H1 (cell line): ENCODE measurements at regions not wholly inside any gene's neighbourhood (a gene's known extent, or its start where the extent isn't known, plus 50 kb on each side); places are given as distances from the start of the nearest gene placed in this dataset.

Experiments used
- CTCF ChIA-PET: fragments of 300-600 bp; sonication (Branson Sonifier 250); formaldehyde crosslinking; loops from one replicate; lab custom pipeline; 2021; ENCODE audit not compliant: partially characterized antibody; lab: Charles Lee
- POLR2A ChIA-PET: fragments of 300-600 bp; sonication (Branson Sonifier 250); formaldehyde crosslinking; loops from one replicate; lab custom pipeline; 2021; ENCODE audit warnings: inconsistent platforms; ENCODE audit not compliant: partially characterized antibody; lab: Charles Lee
- DNase-seq, 2 experiments: peaks; one replicate each; pipeline versions ENCODE4 v3.0.0 to v3.0.0-alpha.2; 2010 to 2022; ENCODE audit warnings: low spot score in 2 of 2, low read depth in 1 of 2, mixed read lengths in 1 of 2
- FAIRE-seq: peaks from 2 replicates; lab custom pipeline; 2011; peaks lifted over from hg19 to GRCh38; lab: Jason Lieb, UNC
- H2AFZ ChIP-seq: 2 replicates; pipeline ENCODE4 v1.8.1; 2012; ENCODE audit warnings: low read length, inconsistent platforms
- H2AK5ac ChIP-seq: 2 replicates; pipeline ENCODE4 v1.6.1; 2013; ENCODE audit warnings: low read depth, low read length
- H2BK120ac ChIP-seq: replicated peaks from 2 replicates; pipeline ENCODE3; 2013; ENCODE audit warnings: low read depth, low read length, inconsistent platforms
- H2BK12ac ChIP-seq: 2 replicates; pipeline ENCODE4 v1.6.1; 2013; ENCODE audit warnings: low read depth, low read length
- H2BK15ac ChIP-seq: 2 replicates; pipeline ENCODE4 v1.6.1; 2013; ENCODE audit warnings: low read length
- H2BK20ac ChIP-seq: 2 replicates; pipeline ENCODE4 v1.6.1; 2013; ENCODE audit warnings: low read length
- H2BK5ac ChIP-seq: 2 replicates; pipeline ENCODE4 v1.6.1; 2013; ENCODE audit warnings: low read depth, low read length
- H3K14ac ChIP-seq: 2 replicates; pipeline ENCODE4 v1.6.1; 2013; ENCODE audit warnings: inconsistent platforms; ENCODE audit not compliant: insufficient read length
- H3K18ac ChIP-seq: 2 replicates; pipeline ENCODE4 v1.6.1; 2013; ENCODE audit warnings: low read length; ENCODE audit errors: extremely low read depth
- H3K23ac ChIP-seq: 2 replicates; pipeline ENCODE4 v1.6.1; 2013; ENCODE audit warnings: inconsistent platforms; ENCODE audit not compliant: insufficient read length
- H3K23me2 ChIP-seq: 2 replicates; pipeline ENCODE4 v1.6.1; 2013; ENCODE audit warnings: low read depth, low read length
- H3K27ac ChIP-seq: 2 replicates; pipeline ENCODE4 v1.6.1; 2011; ENCODE audit warnings: low read depth, low read length, inconsistent platforms
- H3K27me3 ChIP-seq, 4 experiments: replicated peaks in 1 of 4; 1 replicate in 1 of 4; 2 replicates in 3 of 4; pipeline versions ENCODE4 v1.6.1 to v1.8.1; 2011 to 2013; ENCODE audit warnings: low read length in 3 of 4, mild to moderate bottlenecking in 3 of 4, inconsistent platforms in 2 of 4, mixed read lengths in 2 of 4, moderate library complexity in 1 of 4; ENCODE audit not compliant: control insufficient read depth in 3 of 4, insufficient read depth in 3 of 4; ENCODE audit errors: extremely low read depth in 1 of 4
- H3K36me3 ChIP-seq, 4 experiments: 2 replicates each; pipeline versions ENCODE4 v1.6.1 to v1.8.1; 2011 to 2013; ENCODE audit warnings: mild to moderate bottlenecking in 4 of 4, low read length in 3 of 4, moderate library complexity in 2 of 4, control low read depth in 1 of 4, inconsistent platforms in 1 of 4; ENCODE audit not compliant: insufficient read depth in 4 of 4, control insufficient read depth in 2 of 4
- H3K4ac ChIP-seq: replicated peaks from 2 replicates; pipeline ENCODE3; 2013; ENCODE audit warnings: low read length, low read depth, mixed read lengths, inconsistent platforms; ENCODE audit not compliant: insufficient read length
- H3K4me1 ChIP-seq, 4 experiments: replicated peaks in 1 of 4; 1 replicate in 1 of 4; 2 replicates in 3 of 4; pipeline versions ENCODE4 v1.6.1 to v1.8.1; 2011 to 2013; ENCODE audit warnings: low read length in 3 of 4, inconsistent platforms in 2 of 4, mixed read lengths in 1 of 4; ENCODE audit not compliant: insufficient read depth in 4 of 4, control insufficient read depth in 3 of 4
- H3K4me2 ChIP-seq, 2 experiments: 2 replicates each; pipeline versions ENCODE4 v1.6.1 to v1.8.1; 2011 to 2013; ENCODE audit warnings: low read depth in 2 of 2, low read length in 2 of 2, control low read depth in 1 of 2, inconsistent platforms in 1 of 2, mild to moderate bottlenecking in 1 of 2; ENCODE audit not compliant: insufficient read depth in 1 of 2
- H3K4me3 ChIP-seq, 4 experiments: fragments of 200-600, 300-600 bp in 1 of 4; sonication (generic), shearing (Covaris generic), sonication (Bioruptor Twin) in 1 of 4; 2 replicates each; pipeline versions ENCODE4 v1.5.1 to v1.8.1; 2011 to 2016; ENCODE audit warnings: low read length in 4 of 4, low read depth in 3 of 4, control low read depth in 2 of 4, inconsistent platforms in 2 of 4, mild to moderate bottlenecking in 2 of 4, mixed read lengths in 1 of 4, moderate library complexity in 1 of 4; ENCODE audit not compliant: insufficient read depth in 2 of 4; ENCODE audit errors: extremely low read depth in 1 of 4
- H3K56ac ChIP-seq: replicated peaks from 2 replicates; pipeline ENCODE3; 2013; ENCODE audit warnings: low read depth, mild to moderate bottlenecking, mixed read lengths, low read length, inconsistent platforms; ENCODE audit not compliant: insufficient read length
- H3K79me1 ChIP-seq: 2 replicates; pipeline ENCODE4 v1.6.1; 2013; ENCODE audit warnings: low read depth, low read length, control low read depth
- H3K79me2 ChIP-seq, 2 experiments: 2 replicates each; pipeline versions ENCODE4 v1.6.1 to v1.8.1; 2012 to 2013; ENCODE audit warnings: low read length in 2 of 2, mild to moderate bottlenecking in 2 of 2, inconsistent platforms in 1 of 2; ENCODE audit not compliant: insufficient read depth in 2 of 2, control insufficient read depth in 1 of 2
- H3K9ac ChIP-seq, 4 experiments: replicated peaks in 1 of 4; 1 replicate in 1 of 4; 2 replicates in 3 of 4; pipeline versions ENCODE4 v1.6.1 to v1.8.1; 2011 to 2013; ENCODE audit warnings: low read depth in 3 of 4, low read length in 3 of 4, control low read depth in 2 of 4, mild to moderate bottlenecking in 2 of 4, moderate library complexity in 2 of 4, inconsistent platforms in 1 of 4; ENCODE audit errors: extremely low read depth in 1 of 4
- H3K9me3 ChIP-seq, 2 experiments: 2 replicates each; pipeline versions ENCODE4 v1.6.1 to v1.8.1; 2012 to 2013; ENCODE audit warnings: mild to moderate bottlenecking in 2 of 2, moderate library complexity in 2 of 2, control low read depth in 1 of 2, inconsistent platforms in 1 of 2, low read depth in 1 of 2, low read length in 1 of 2, mixed read lengths in 1 of 2; ENCODE audit not compliant: insufficient read depth in 2 of 2
- H4K20me1 ChIP-seq, 2 experiments: replicated peaks in 1 of 2; 2 replicates each; pipeline versions ENCODE3 to v1.8.1; 2011 to 2013; ENCODE audit warnings: inconsistent platforms in 2 of 2, low read length in 2 of 2, mild to moderate bottlenecking in 1 of 2; ENCODE audit not compliant: insufficient read depth in 2 of 2, control insufficient read depth in 1 of 2
- H4K5ac ChIP-seq: 2 replicates; pipeline ENCODE4 v1.6.1; 2013; ENCODE audit warnings: low read length, low read depth, mixed read lengths, inconsistent platforms; ENCODE audit not compliant: insufficient read length
- H4K8ac ChIP-seq: 2 replicates; pipeline ENCODE4 v1.8.0; 2013; ENCODE audit warnings: mild to moderate bottlenecking, moderate library complexity, low read length, inconsistent platforms; ENCODE audit not compliant: insufficient read depth; ENCODE audit errors: extremely low read depth
- H4K91ac ChIP-seq: replicated peaks from 2 replicates; pipeline ENCODE3; 2013; ENCODE audit warnings: low read length, mixed read lengths, inconsistent platforms; ENCODE audit not compliant: insufficient read length
- BACH1 ChIP-seq: IDR thresholded peaks from 2 replicates; pipeline ENCODE4 v1.6.1; 2012; ENCODE audit warnings: low read length, improper control_type of control experiment
- CTBP2 ChIP-seq: IDR thresholded peaks from 2 replicates; pipeline ENCODE4 v1.7.0; 2011; ENCODE audit warnings: borderline replicate concordance, mild to moderate bottlenecking, moderate library complexity, mixed read lengths, low read length; ENCODE audit not compliant: insufficient read depth, insufficient read length
- EP300 ChIP-seq, 2 experiments: IDR thresholded peaks; 1 replicate in 1 of 2; 2 replicates in 1 of 2; pipeline ENCODE4 v1.6.1; 2011 to 2012; ENCODE audit warnings: low read depth in 2 of 2, low read length in 2 of 2, mild to moderate bottlenecking in 2 of 2, borderline replicate concordance in 1 of 2, inconsistent platforms in 1 of 2, moderate library complexity in 1 of 2
- EZH2 ChIP-seq: fragments of 200-600 bp; sonication (generic); IDR thresholded peaks from 2 replicates; pipeline ENCODE4 v1.7.1; 2012; ENCODE audit warnings: low read depth, mild to moderate bottlenecking, moderate library complexity, low read length, inconsistent platforms; ENCODE audit not compliant: severe bottlenecking
- KDM4A ChIP-seq: IDR thresholded peaks from one replicate; pipeline ENCODE4 v1.7.1; 2012; ENCODE audit warnings: low read depth, mild to moderate bottlenecking, moderate library complexity, low read length, inconsistent platforms; ENCODE audit not compliant: severe bottlenecking
- NRF1 ChIP-seq: IDR thresholded peaks from 2 replicates; pipeline ENCODE4 v1.6.1; 2011; ENCODE audit warnings: mild to moderate bottlenecking, low read depth, low read length, improper control_type of control experiment
- TAF1 ChIP-seq: IDR thresholded peaks from 2 replicates; pipeline ENCODE4 v1.6.1; 2011; ENCODE audit warnings: mild to moderate bottlenecking, low read depth, low read length
- WGBS, 2 experiments: shearing (Covaris generic) in 1 of 2; methylation state at CpG; one replicate each; pipeline versions ENCODE4 v1.1.6 to v1.1.7; 2013 to 2015; ENCODE audit warnings: low lambda C conversion rate in 2 of 2, mixed read lengths in 2 of 2, inconsistent platforms in 1 of 2, low coverage in 1 of 2, missing lambda C conversion rate in 1 of 2; ENCODE audit not compliant: insufficient replicate concordance in 2 of 2, insufficient coverage in 1 of 2, insufficient read length in 1 of 2; ENCODE audit errors: extremely low coverage in 1 of 2, missing lambda C conversion rate in 1 of 2; 5-methylcytosine and 5-hydroxymethylcytosine counted together
- TF ChIP-seq, protein P1 (sequence below): IDR thresholded peaks from 2 replicates; pipeline ENCODE4 v1.6.1; 2012; ENCODE audit warnings: inconsistent platforms

DNA sequence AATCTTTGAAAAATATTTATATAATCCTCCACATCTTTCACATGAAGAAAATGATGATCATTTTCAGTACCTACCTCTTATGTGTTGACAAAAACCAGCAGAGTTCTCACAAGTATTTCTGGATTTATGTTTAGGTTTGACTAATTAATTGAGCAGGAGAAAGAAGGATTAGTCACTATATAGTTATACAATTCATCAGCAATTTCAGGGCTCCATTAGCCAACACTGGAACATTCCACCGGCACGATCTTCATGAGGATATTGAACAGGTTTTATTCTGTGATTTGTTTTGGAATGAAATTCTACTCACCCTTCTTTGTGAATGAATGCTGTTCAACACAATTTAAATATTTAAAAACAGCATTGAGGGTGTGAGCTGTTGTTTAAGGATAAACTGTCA, 163.2 kb downstream of the SEM1 start:
- Histone ChIP-seq H3K23ac (no peak overlapping the region), H3K23me2 (no peaks in the 10 kb centered on the region), H2AFZ (no peak overlapping the region), H3K56ac (no peak overlapping the region), H3K9me3 (no peaks in the 10 kb centered on the region), H3K9ac (no peak overlapping the region), H4K91ac (no peak overlapping the region), H4K5ac (no peak overlapping the region), H4K8ac (no peak overlapping the region), H3K4me2 (no peak overlapping the region), H3K79me1 (no peaks in the 10 kb centered on the region), H3K27me3 (no peaks in the 10 kb centered on the region), H3K27ac (no peak overlapping the region), H2BK5ac (no peak overlapping the region), H3K79me2 (no peaks in the 10 kb centered on the region), H3K4me3 (no peak overlapping the region), H3K14ac (no peak overlapping the region), H3K4ac (no peak overlapping the region), H2BK15ac (no peak overlapping the region), H2BK12ac (no peak overlapping the region), H3K36me3 (no peaks in the 10 kb centered on the region), H2BK120ac (no peak overlapping the region), H2BK20ac (no peak overlapping the region), H4K20me1 (no peaks in the 10 kb centered on the region), H3K18ac (no peak overlapping the region), H2AK5ac (no peak overlapping the region), H3K4me1 (no peaks in the 10 kb centered on the region)
- WGBS, 2 experiments, result 100% methylated on average over 2 of the region's 2 CpGs; no CpG with 5 or more reads in 1 of the 2 experiments
- no peak for TF ChIP-seq EP300 (IDR thresholded peaks at IDR 0.05; ENCODE audit: borderline replicate concordance in 1 of 2, low read depth in 2 of 2, low read length in 2 of 2)
- TF ChIP-seq TAF1, result no peak
- TF ChIP-seq EZH2, result no peak
- TF ChIP-seq BACH1, result no peak
- no peak for TF ChIP-seq NRF1
- no peak for TF ChIP-seq KDM4A
- no peak for TF ChIP-seq CTBP2
- TF ChIP-seq, protein P1, sequence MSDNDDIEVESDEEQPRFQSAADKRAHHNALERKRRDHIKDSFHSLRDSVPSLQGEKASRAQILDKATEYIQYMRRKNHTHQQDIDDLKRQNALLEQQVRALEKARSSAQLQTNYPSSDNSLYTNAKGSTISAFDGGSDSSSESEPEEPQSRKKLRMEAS, result no peak
- DNase-seq (no peak), FAIRE-seq (no peak)
- POLR2A ChIA-PET, result no interaction called here
- CTCF ChIA-PET, result no interaction called here
